HG03139 (cell line): ENCODE measurements at regions not wholly inside any gene's neighbourhood (a gene's known extent, or its start where the extent isn't known, plus 50 kb on each side); places are given as distances from the start of the nearest gene placed in this dataset.
"Not testable (repeated sequence)": the region's sequence is repeated elsewhere in the genome, so short reads cannot be mapped to it uniquely, and the experiment has no call there.

Source experiments
- ATAC-seq: cut with Tn5 transposase; IDR thresholded peaks from one replicate; pipeline ENCODE4 v1.9.1; 2021; ENCODE audit not compliant: unreplicated experiment

GRCh38 chr3:101141135-101141534, 147.9 kb upstream of the ABI3BP start:
- ATAC-seq, result no peak

GRCh38 chr3:101138817-101139216, 145.6 kb upstream of the ABI3BP start:
- no peak for ATAC-seq

- ATAC-seq, result no peak
Observed at GRCh38 chr3:101134331-101134730, 141.1 kb upstream of the ABI3BP start.

GRCh38 chr3:101133652-101134051, 140.4 kb upstream of the ABI3BP start:
- ATAC-seq, result no peak

- not testable (repeated sequence) for ATAC-seq
Observed at GRCh38 chr3:101133197-101133596, 140.0 kb upstream of the ABI3BP start.

- ATAC-seq, result no peak
Observed at GRCh38 chr3:101131767-101132166, 138.5 kb upstream of the ABI3BP start.

- no peak for ATAC-seq
Observed at GRCh38 chr3:101128786-101129185, 135.6 kb upstream of the ABI3BP start.

- ATAC-seq, result no peak
Observed at GRCh38 chr3:101128001-101128400, 134.8 kb upstream of the ABI3BP start.

- no peak for ATAC-seq
Observed at GRCh38 chr3:101124125-101124524, 130.9 kb upstream of the ABI3BP start.

- ATAC-seq, result no peak
Observed at GRCh38 chr3:101123081-101123480, 129.9 kb upstream of the ABI3BP start.

- no peak for ATAC-seq
Observed at GRCh38 chr3:101122681-101123080, 129.5 kb upstream of the ABI3BP start.

GRCh38 chr3:101120039-101120438, 126.8 kb upstream of the ABI3BP start:
- ATAC-seq, result no peak

- ATAC-seq, result no peak
Observed at GRCh38 chr3:101119535-101119934, 126.3 kb upstream of the ABI3BP start.

- no peak for ATAC-seq
Observed at GRCh38 chr3:101117980-101118379, 124.8 kb upstream of the ABI3BP start.

GRCh38 chr3:101117465-101117864, 124.2 kb upstream of the ABI3BP start:
- ATAC-seq, result no peak

GRCh38 chr3:101110295-101110694, 117.1 kb upstream of the ABI3BP start:
- ATAC-seq, result not testable (repeated sequence)

GRCh38 chr3:101104321-101104720, 111.1 kb upstream of the ABI3BP start:
- no peak for ATAC-seq

- ATAC-seq, result no peak
Observed at GRCh38 chr3:101102678-101103296, 109.6 kb upstream of the ABI3BP start.

- ATAC-seq, result no peak
Observed at GRCh38 chr3:101100361-101101009, 107.3 kb upstream of the ABI3BP start.

GRCh38 chr3:101099791-101100190, 106.6 kb upstream of the ABI3BP start:
- no peak for ATAC-seq

GRCh38 chr3:101096444-101096843, 103.2 kb upstream of the ABI3BP start:
- no peak for ATAC-seq

GRCh38 chr3:101095693-101096430, 102.6 kb upstream of the ABI3BP start:
- ATAC-seq, result no peak
